HG03469 (cell line): ENCODE measurements at regions not wholly inside any gene's neighbourhood (a gene's known extent, or its start where the extent isn't known, plus 50 kb on each side); places are given as distances from the start of the nearest gene placed in this dataset.

Experiments
- ATAC-seq: cut with Tn5 transposase; IDR thresholded peaks from one replicate; pipeline ENCODE4 v1.9.1; 2021; ENCODE audit warnings: mild to moderate bottlenecking, moderate library complexity, moderate number of reproducible peaks; ENCODE audit not compliant: unreplicated experiment

- ATAC-seq, result no peak
Observed at GRCh38 chr3:195004512-195005250, 266.3 kb downstream of the XXYLT1 start.

GRCh38 chr3:195005251-195005620, 265.7 kb downstream of the XXYLT1 start:
- ATAC-seq, result no peak

- ATAC-seq, result no peak
Observed at GRCh38 chr3:195005759-195006510, 265.0 kb downstream of the XXYLT1 start.

- no peak for ATAC-seq
Observed at GRCh38 chr3:195007151-195007550, 263.8 kb downstream of the XXYLT1 start.

- ATAC-seq, result no peak
Observed at GRCh38 chr3:195007766-195008165, 263.2 kb downstream of the XXYLT1 start.

- ATAC-seq, result no peak
Observed at GRCh38 chr3:195008816-195009215, 262.1 kb downstream of the XXYLT1 start.

GRCh38 chr3:195009616-195010015, 261.3 kb downstream of the XXYLT1 start:
- no peak for ATAC-seq

GRCh38 chr3:195010551-195011100, 260.3 kb downstream of the XXYLT1 start:
- ATAC-seq, result no peak

- no peak for ATAC-seq
Observed at GRCh38 chr3:195011231-195011834, 259.6 kb downstream of the XXYLT1 start.

GRCh38 chr3:195012100-195012499, 258.9 kb downstream of the XXYLT1 start:
- ATAC-seq, result no peak

GRCh38 chr3:195012571-195012970, 258.4 kb downstream of the XXYLT1 start:
- no peak for ATAC-seq

- no peak for ATAC-seq
Observed at GRCh38 chr3:195013411-195014361, 257.3 kb downstream of the XXYLT1 start.

- no peak for ATAC-seq
Observed at GRCh38 chr3:195015021-195015420, 255.9 kb downstream of the XXYLT1 start.

- no peak for ATAC-seq
Observed at GRCh38 chr3:195017151-195017550, 253.8 kb downstream of the XXYLT1 start.
